Epidermal melanocyte (primary cell): ENCODE measurements at regions not wholly inside any gene's neighbourhood (a gene's known extent, or its start where the extent isn't known, plus 50 kb on each side); places are given as distances from the start of the nearest gene placed in this dataset.

ENCODE experiments used
- DNase-seq: peaks from one replicate; pipeline ENCODE4 v3.0.0; 2011; ENCODE audit warnings: low spot score; ENCODE audit not compliant: insufficient read length

GRCh38 chr3:174644287-174644686 lies 214.8 kb upstream of the NAALADL2 start:
- no peak for DNase-seq

GRCh38 chr3:174651951-174652350 lies 207.2 kb upstream of the NAALADL2 start:
- no peak for DNase-seq

- DNase-seq, result no peak
These were observed 199.6 kb upstream of the NAALADL2 start for GRCh38 chr3:174659511-174659910.

- no peak for DNase-seq
These were observed 196.5 kb upstream of the NAALADL2 start for GRCh38 chr3:174662653-174663052.

- no peak for DNase-seq
These were observed 191.7 kb upstream of the NAALADL2 start for GRCh38 chr3:174667386-174667785.

GRCh38 chr3:174675406-174675805 lies 183.7 kb upstream of the NAALADL2 start:
- DNase-seq, result no peak

- no peak for DNase-seq
These were observed 177.3 kb upstream of the NAALADL2 start for GRCh38 chr3:174681784-174682183.

GRCh38 chr3:174685796-174686195 lies 173.3 kb upstream of the NAALADL2 start:
- no peak for DNase-seq

- no peak for DNase-seq
These were observed 161.8 kb upstream of the NAALADL2 start for GRCh38 chr3:174697310-174697709.

GRCh38 chr3:174700736-174701135 lies 158.4 kb upstream of the NAALADL2 start:
- DNase-seq, result no peak

GRCh38 chr3:174710612-174711011 lies 148.5 kb upstream of the NAALADL2 start:
- DNase-seq, result no peak

- DNase-seq, result no peak
These were observed 143.7 kb upstream of the NAALADL2 start for GRCh38 chr3:174715386-174715785.

GRCh38 chr3:174716956-174717505 lies 142.1 kb upstream of the NAALADL2 start:
- no peak for DNase-seq

- DNase-seq, result no peak
These were observed 138.4 kb upstream of the NAALADL2 start for GRCh38 chr3:174720717-174721116.

- no peak for DNase-seq
These were observed 133.8 kb upstream of the NAALADL2 start for GRCh38 chr3:174725303-174725702.

- DNase-seq, result no peak
These were observed 121.2 kb upstream of the NAALADL2 start for GRCh38 chr3:174737966-174738365.

GRCh38 chr3:174749143-174749542 lies 110.0 kb upstream of the NAALADL2 start:
- DNase-seq, result no peak

GRCh38 chr3:174755833-174756829 lies 103.0 kb upstream of the NAALADL2 start:
- no peak for DNase-seq

GRCh38 chr3:174758943-174759342 lies 100.2 kb upstream of the NAALADL2 start:
- DNase-seq, result no peak

GRCh38 chr3:174767406-174767805 lies 91.7 kb upstream of the NAALADL2 start:
- DNase-seq, result no peak

GRCh38 chr3:174767853-174768382 lies 91.2 kb upstream of the NAALADL2 start:
- DNase-seq, result no peak

GRCh38 chr3:174769171-174769570 lies 90.0 kb upstream of the NAALADL2 start:
- DNase-seq, result no peak
